B cell (primary cell): ENCODE measurements at regions not wholly inside any gene's neighbourhood (a gene's known extent, or its start where the extent isn't known, plus 50 kb on each side); places are given as distances from the start of the nearest gene placed in this dataset.

Experiments
- ATAC-seq: fragments of 200-7000 bp; cut with Tn5 transposase; one replicate; pipeline ENCODE4 v1.10.0; 2021; ENCODE audit warnings: low read depth, mild to moderate bottlenecking, moderate number of reproducible peaks, moderate library complexity
- CTCF ChIA-PET: fragments of 350-600 bp; sonication (Branson Sonifier 250); formaldehyde crosslinking; loops from one replicate; lab custom pipeline; 2021; ENCODE audit warnings: antibody characterized with exemption, inconsistent platforms; lab: Charles Lee
- POLR2A ChIA-PET: fragments of 350-600 bp; sonication (Branson Sonifier 250); formaldehyde crosslinking; loops from one replicate; lab custom pipeline; 2021; ENCODE audit warnings: antibody characterized with exemption; lab: Charles Lee
- DNase-seq: peaks from one replicate; pipeline ENCODE4 v3.0.0; 2013
- H2AFZ ChIP-seq: 2 replicates; pipeline ENCODE4 v1.6.1; 2012; ENCODE audit warnings: mild to moderate bottlenecking, low read depth, low read length; ENCODE audit not compliant: insufficient read depth, poor library complexity, severe bottlenecking
- H3K27ac ChIP-seq, 2 donors: 1 replicate in 1 of 2; 2 replicates in 1 of 2; pipeline ENCODE4 v1.5.1; 2012 to 2013; ENCODE audit warnings: low read length in 2 of 2, mild to moderate bottlenecking in 2 of 2, moderate library complexity in 1 of 2
- H3K27me3 ChIP-seq, 4 experiments: fragments of 200-600 bp in 1 of 4; sonication (generic) in 1 of 4; replicated peaks in 1 of 4; 1 replicate in 2 of 4; 2 replicates in 2 of 4; pipeline versions ENCODE4 v1.6.1 to v1.7.0; 2013 to 2016; ENCODE audit warnings: low read length in 3 of 4, mild to moderate bottlenecking in 2 of 4, mixed read lengths in 1 of 4, moderate library complexity in 1 of 4; ENCODE audit not compliant: insufficient read depth in 4 of 4, control insufficient read depth in 3 of 4; ENCODE audit errors: control extremely low read depth in 1 of 4
- H3K36me3 ChIP-seq, 2 experiments: replicated peaks in 1 of 2; 1 replicate in 1 of 2; 2 replicates in 1 of 2; pipeline versions ENCODE4 v1.6.1 to v1.7.1; 2013; ENCODE audit warnings: low read length in 1 of 2; ENCODE audit not compliant: insufficient read depth in 2 of 2, control insufficient read depth in 1 of 2; ENCODE audit errors: control extremely low read depth in 1 of 2, extremely low read depth in 1 of 2
- H3K4me1 ChIP-seq, 2 donors: fragments of 200-600 bp in 1 of 2; sonication (generic) in 1 of 2; 1 replicate in 1 of 2; 2 replicates in 1 of 2; pipeline versions ENCODE4 v1.5.1 to v1.6.1; 2013 to 2017; ENCODE audit warnings: low read length in 2 of 2; ENCODE audit not compliant: control insufficient read depth in 2 of 2, insufficient read depth in 2 of 2
- H3K4me2 ChIP-seq: replicated peaks from 2 replicates; pipeline ENCODE3; 2012; ENCODE audit warnings: mild to moderate bottlenecking, low read depth, low read length; ENCODE audit not compliant: poor library complexity, severe bottlenecking
- H3K4me3 ChIP-seq, 5 experiments: fragments of 200-600 bp in 1 of 5; sonication (generic) in 1 of 5; 1 replicate in 3 of 5; 2 replicates in 2 of 5; pipeline versions ENCODE4 v1.5.1 to v1.7.0; 2011 to 2016; ENCODE audit warnings: low read length in 4 of 5, mild to moderate bottlenecking in 4 of 5, low read depth in 2 of 5, control low read depth in 1 of 5, moderate library complexity in 1 of 5; ENCODE audit not compliant: insufficient read depth in 1 of 5; ENCODE audit errors: control extremely low read depth in 1 of 5, extremely low read depth in 1 of 5
- H3K79me2 ChIP-seq: fragments of 200-600 bp; sonication (generic); one replicate; pipeline ENCODE4 v1.6.0; 2016; ENCODE audit warnings: low read length; ENCODE audit not compliant: control insufficient read depth, insufficient read depth
- H3K9ac ChIP-seq: fragments of 200-600 bp; sonication (generic); 2 replicates; pipeline ENCODE4 v1.6.1; 2017; ENCODE audit warnings: mild to moderate bottlenecking, low read length, moderate library complexity
- H3K9me3 ChIP-seq, 3 donors: one replicate each; pipeline versions ENCODE4 v1.6.1 to v1.7.1; 2013; ENCODE audit warnings: low read length in 2 of 3; ENCODE audit not compliant: control insufficient read depth in 2 of 3, insufficient read depth in 1 of 3; ENCODE audit errors: control extremely low read depth in 1 of 3
- H4K20me1 ChIP-seq: 2 replicates; pipeline ENCODE4 v1.6.0; 2012; ENCODE audit warnings: mild to moderate bottlenecking, low read length; ENCODE audit not compliant: insufficient read depth, control insufficient read depth, poor library complexity, severe bottlenecking
- H3K27ac Mint-ChIP-seq: one replicate; pipeline ENCODE4 v1.8.0; 2021; ENCODE audit warnings: mixed read lengths
- H3K27me3 Mint-ChIP-seq: one replicate; pipeline ENCODE4 v1.8.0; 2021; ENCODE audit warnings: mixed read lengths
- H3K4me1 Mint-ChIP-seq: one replicate; pipeline ENCODE4 v1.8.0; 2021; ENCODE audit warnings: mixed read lengths
- H3K4me3 Mint-ChIP-seq: one replicate; pipeline ENCODE4 v1.8.0; 2021; ENCODE audit warnings: mixed read lengths
- H3K9me3 Mint-ChIP-seq: one replicate; pipeline ENCODE4 v1.8.0; 2022; ENCODE audit warnings: mixed read lengths; ENCODE audit not compliant: insufficient read depth
- CTCF ChIP-seq: fragments of 200-600 bp; IDR thresholded peaks from one replicate; pipeline ENCODE4 v1.8.0; 2022; ENCODE audit warnings: antibody characterized with exemption, mild to moderate bottlenecking
- EZH2 ChIP-seq: IDR thresholded peaks from 2 replicates; pipeline ENCODE4 v1.6.1; 2012; ENCODE audit warnings: borderline replicate concordance, low read depth, mild to moderate bottlenecking, moderate library complexity, low read length; ENCODE audit not compliant: insufficient read depth, poor library complexity, severe bottlenecking
- WGBS: methylation state at CpG from one replicate; pipeline ENCODE4 v1.1.5; 2013; ENCODE audit warnings: missing lambda C conversion rate; ENCODE audit not compliant: insufficient coverage; 5-methylcytosine and 5-hydroxymethylcytosine counted together
- intact Hi-C: fragments of 100-400 bp; cut with micrococcal nuclease; formaldehyde crosslinking; loops from one replicate; pipeline ENCODE4 v1.10.0; 2022

GRCh38 chr2:118307864-118308263 is 219.6 kb downstream of the INSIG2 start:
- no peak overlapping the region for H3K27ac Mint-ChIP-seq
- no peaks in the 10 kb centered on the region for H4K20me1 ChIP-seq
- peaks cover 34% of the 10 kb centered on the region for H3K27me3 Mint-ChIP-seq
- TF ChIP-seq EZH2 (no peak), CTCF (no peak)
- no peaks in the 10 kb centered on the region for H3K36me3 ChIP-seq
- no peak overlapping the region for H2AFZ ChIP-seq
- H3K9ac ChIP-seq: no peak overlapping the region
- H3K4me2 ChIP-seq: no peak overlapping the region
- peaks cover 0 to 38% (median 18%) of the 10 kb centered on the region in 4 experiments for H3K27me3 ChIP-seq
- H3K79me2 ChIP-seq: no peaks in the 10 kb centered on the region
- ATAC-seq (no peak), DNase-seq (no peak)
- H3K9me3 ChIP-seq: peaks cover 0 to 7% (median 0%) of the 10 kb centered on the region in 3 donors
- H3K27ac ChIP-seq: no peak overlapping the region
- ChIA-PET POLR2A (no interaction called here), CTCF (no interaction called here)
- no peak overlapping the region for H3K4me3 ChIP-seq
- 20% methylated on average over 1 of the region's 2 CpGs for WGBS
- peaks cover 6% of the 10 kb centered on the region for H3K4me1 Mint-ChIP-seq
- intact Hi-C loops: no loop called here
- no peaks in the 10 kb centered on the region for H3K9me3 Mint-ChIP-seq
- peaks cover 12 to 13% of the 10 kb centered on the region in 2 donors for H3K4me1 ChIP-seq
- peak overlapping the region; percentile 24 for H3K4me3 Mint-ChIP-seq

GRCh38 chr2:118301248-118301647 is 213.0 kb downstream of the INSIG2 start:
- Histone ChIP-seq H3K27ac (no peak overlapping the region), H3K79me2 (no peaks in the 10 kb centered on the region), H3K9me3 (peaks cover 0 to 5% (median 0%) of the 10 kb centered on the region in 3 donors), H3K36me3 (no peaks in the 10 kb centered on the region), H3K27me3 (peaks cover 0 to 4% (median 0%) of the 10 kb centered on the region in 4 experiments), H3K9ac (no peak overlapping the region), H3K4me1 (no peaks in the 10 kb centered on the region), H4K20me1 (no peaks in the 10 kb centered on the region), H3K4me3 (no peak overlapping the region), H3K4me2 (no peak overlapping the region), H2AFZ (no peak overlapping the region)
- intact Hi-C loops: no loop called here
- DNase-seq: no peak
- POLR2A ChIA-PET: no interaction called here
- H3K27me3 Mint-ChIP-seq: peaks cover 24% of the 10 kb centered on the region
- no peaks in the 10 kb centered on the region for H3K9me3 Mint-ChIP-seq
- H3K27ac Mint-ChIP-seq: no peak overlapping the region
- H3K4me3 Mint-ChIP-seq: no peak overlapping the region
- no peak for ATAC-seq
- no peak for TF ChIP-seq EZH2
- TF ChIP-seq CTCF: no peak
- CTCF ChIA-PET: no interaction called here
- no peaks in the 10 kb centered on the region for H3K4me1 Mint-ChIP-seq
